AG04449 (cell line): ENCODE measurements at regions not wholly inside any gene's neighbourhood (a gene's known extent, or its start where the extent isn't known, plus 50 kb on each side); places are given as distances from the start of the nearest gene placed in this dataset.
"Not testable (repeated sequence)": the region's sequence is repeated elsewhere in the genome, so short reads cannot be mapped to it uniquely, and the experiment has no call there.

Experiments
- CTCF ChIA-PET: fragments of 350-600 bp; formaldehyde crosslinking; extraction: SDS; loops from one replicate; lab custom pipeline; 2021; ENCODE audit warnings: antibody characterized with exemption; lab: Yijun Ruan, JAX
- POLR2A ChIA-PET: fragments of 400-600, 350-600 bp; formaldehyde crosslinking; extraction: SDS; loops from one replicate; lab custom pipeline; 2020; ENCODE audit warnings: antibody characterized with exemption, inconsistent platforms; lab: Yijun Ruan, JAX
- DNase-seq: peaks from one replicate; pipeline ENCODE4 v3.0.0-alpha.2; 2010; ENCODE audit warnings: low read depth, low spot score
- H3K4me3 ChIP-seq: 2 replicates; pipeline ENCODE4 v1.5.1; 2011; ENCODE audit warnings: low read depth, mild to moderate bottlenecking, control low read depth, low read length
- TF ChIP-seq, protein P1 (sequence below): IDR thresholded peaks from one replicate; pipeline ENCODE4 v1.5.1; 2011; ENCODE audit warnings: mild to moderate bottlenecking, moderate library complexity, low read length, control low read depth, inconsistent platforms; ENCODE audit not compliant: insufficient read depth; ENCODE audit errors: missing control alignments

DNA sequence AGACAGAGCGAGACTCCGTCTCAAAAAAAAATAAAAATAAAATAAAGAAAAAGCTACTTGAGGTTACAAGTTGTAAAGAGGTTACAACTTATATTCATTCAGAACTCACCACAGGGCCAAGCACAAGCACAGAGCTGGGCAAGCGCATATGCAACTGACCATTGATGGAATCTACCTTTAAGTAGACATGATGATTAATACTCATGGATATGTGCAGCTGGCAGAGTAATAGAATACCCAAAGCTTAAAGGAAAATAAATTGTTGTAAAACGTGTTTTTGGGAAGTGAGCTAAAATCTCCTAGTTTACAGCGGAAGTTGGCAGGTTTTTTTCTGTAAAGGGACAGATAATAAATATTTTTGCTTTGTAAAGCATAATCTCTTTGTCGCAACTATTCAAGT lies 111.6 kb downstream of the TMEM168 start:
- DNase-seq = no peak
- ChIA-PET CTCF (no interaction called here), POLR2A (no interaction called here)
- TF ChIP-seq, protein P1, sequence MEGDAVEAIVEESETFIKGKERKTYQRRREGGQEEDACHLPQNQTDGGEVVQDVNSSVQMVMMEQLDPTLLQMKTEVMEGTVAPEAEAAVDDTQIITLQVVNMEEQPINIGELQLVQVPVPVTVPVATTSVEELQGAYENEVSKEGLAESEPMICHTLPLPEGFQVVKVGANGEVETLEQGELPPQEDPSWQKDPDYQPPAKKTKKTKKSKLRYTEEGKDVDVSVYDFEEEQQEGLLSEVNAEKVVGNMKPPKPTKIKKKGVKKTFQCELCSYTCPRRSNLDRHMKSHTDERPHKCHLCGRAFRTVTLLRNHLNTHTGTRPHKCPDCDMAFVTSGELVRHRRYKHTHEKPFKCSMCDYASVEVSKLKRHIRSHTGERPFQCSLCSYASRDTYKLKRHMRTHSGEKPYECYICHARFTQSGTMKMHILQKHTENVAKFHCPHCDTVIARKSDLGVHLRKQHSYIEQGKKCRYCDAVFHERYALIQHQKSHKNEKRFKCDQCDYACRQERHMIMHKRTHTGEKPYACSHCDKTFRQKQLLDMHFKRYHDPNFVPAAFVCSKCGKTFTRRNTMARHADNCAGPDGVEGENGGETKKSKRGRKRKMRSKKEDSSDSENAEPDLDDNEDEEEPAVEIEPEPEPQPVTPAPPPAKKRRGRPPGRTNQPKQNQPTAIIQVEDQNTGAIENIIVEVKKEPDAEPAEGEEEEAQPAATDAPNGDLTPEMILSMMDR = no peak
- H3K4me3 ChIP-seq = no peak overlapping the region

DNA sequence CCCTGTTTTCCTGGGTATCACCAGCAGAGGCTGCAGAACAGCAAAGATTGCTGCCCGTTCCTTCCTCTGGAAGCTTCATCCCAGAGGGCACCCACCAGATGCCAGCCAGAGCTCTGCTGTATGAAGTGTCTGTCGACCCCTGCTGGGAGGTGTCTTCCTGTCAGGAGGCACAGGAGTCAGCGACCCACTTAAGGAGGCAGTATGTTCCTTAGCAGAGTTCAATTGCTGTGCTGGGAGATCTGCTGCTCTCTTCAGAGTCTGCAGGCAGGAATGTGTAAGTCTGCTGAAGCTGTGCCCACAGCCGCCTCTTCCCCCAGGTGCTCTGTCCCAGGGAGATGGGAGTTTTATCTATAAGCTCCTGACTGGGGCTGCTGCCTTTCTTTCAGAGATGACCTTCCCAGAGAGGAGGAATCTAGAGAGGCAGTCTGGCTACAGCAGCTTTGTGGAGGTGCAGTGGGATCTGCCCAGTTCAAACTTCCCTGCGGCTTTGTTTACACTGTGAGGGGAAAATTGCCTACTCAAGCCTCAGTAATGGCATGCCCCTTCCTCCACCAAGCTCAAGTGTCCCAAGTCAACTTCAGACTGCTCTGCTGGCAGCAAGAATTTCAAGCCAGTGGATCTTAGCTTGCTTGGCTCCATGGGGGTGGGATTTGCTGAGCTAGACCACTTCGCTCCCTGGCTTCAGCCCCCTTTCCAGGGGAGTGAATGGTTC lies 100.6 kb downstream of the TMEM168 start:
- POLR2A ChIA-PET, DNase-seq, CTCF ChIA-PET: not testable (repeated sequence)

DNA sequence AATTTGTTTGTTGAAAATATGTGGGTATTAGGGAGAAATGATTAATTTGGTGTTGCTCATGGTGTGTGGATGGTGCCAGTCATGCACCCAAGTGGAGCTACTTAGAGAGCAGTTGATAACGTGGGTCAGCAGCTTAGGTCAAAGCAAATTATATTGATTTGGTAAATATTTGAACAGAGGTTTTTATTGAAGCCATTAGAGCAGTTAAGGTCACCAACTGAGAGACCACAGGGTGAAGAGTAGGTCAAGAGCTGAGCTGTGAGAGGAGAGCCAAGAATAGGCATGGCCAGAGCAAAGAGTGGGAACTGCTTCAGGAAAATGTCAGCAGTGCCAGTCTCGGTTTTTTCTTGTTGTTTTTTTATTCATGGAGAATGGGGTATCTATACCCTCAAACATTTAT lies 97.9 kb downstream of the TMEM168 start:
- no peak overlapping the region for H3K4me3 ChIP-seq
- ChIA-PET POLR2A (no interaction called here), CTCF (no interaction called here)
- TF ChIP-seq, protein P1 = no peak
- no peak for DNase-seq

More for the DNA sequence above, 100.6 kb downstream of the TMEM168 start:
- H3K4me3 ChIP-seq = not testable (repeated sequence)

DNA sequence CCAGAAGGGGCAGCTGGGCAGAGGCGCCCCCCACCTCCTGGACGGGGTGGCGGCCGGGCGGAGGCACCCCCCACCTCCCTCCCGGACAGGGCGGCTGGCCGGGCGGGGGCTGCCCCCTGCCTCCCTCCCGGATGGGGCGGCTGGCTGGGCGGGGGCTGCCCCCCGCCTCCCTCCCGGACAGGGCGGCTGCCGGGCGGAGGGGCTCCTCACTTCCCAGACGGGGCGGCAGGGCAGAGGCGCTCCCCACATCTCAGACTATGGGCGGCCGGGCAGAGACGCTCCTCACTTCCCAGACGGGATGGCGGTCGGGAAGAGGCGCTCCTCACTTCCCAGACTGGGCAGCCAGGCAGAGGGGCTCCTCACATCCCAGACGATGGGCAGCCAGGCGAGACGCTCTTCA lies 93.0 kb downstream of the TMEM168 start:
- DNase-seq, CTCF ChIA-PET, POLR2A ChIA-PET, H3K4me3 ChIP-seq: not testable (repeated sequence)

DNA sequence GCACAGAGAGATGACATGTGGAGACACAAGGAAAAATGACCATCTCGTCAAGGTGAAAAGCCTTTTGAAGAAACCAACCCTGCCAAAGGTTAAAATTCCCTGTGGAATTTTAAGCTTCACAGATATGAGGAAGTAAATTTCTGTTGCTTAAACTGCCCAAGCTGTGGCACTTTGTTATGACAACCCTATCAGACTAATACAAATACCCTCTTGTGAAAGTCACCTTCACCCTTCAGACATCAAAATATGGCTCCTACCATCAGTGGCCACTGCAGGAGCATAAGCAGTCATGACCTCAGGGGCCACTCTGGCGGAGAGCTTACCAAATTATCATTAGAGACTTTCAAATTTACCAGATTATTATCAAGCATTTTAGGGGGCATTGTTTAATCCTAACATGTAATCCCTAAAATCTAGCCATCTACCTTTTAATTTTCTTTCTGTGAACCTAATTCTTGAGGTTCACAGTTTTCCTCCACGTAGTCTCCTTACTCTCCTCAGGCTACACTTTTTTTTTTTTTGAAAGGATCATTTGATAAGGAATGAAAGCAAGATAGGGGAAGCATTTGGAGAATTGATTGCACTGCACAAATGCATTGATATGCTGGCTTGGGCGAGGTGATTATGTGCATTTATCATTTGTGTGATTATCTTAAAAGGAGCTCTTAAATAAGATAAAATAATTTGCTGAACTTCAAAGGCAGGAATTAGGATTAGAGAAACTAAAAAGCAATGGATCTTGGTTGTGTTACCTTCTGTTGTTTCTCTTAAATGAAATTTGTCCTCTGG lies 90.3 kb downstream of the TMEM168 start:
- CTCF ChIA-PET = no interaction called here
- POLR2A ChIA-PET = no interaction called here
- DNase-seq = no peak
- TF ChIP-seq, protein P1 = no peak
- no peak overlapping the region for H3K4me3 ChIP-seq

DNA sequence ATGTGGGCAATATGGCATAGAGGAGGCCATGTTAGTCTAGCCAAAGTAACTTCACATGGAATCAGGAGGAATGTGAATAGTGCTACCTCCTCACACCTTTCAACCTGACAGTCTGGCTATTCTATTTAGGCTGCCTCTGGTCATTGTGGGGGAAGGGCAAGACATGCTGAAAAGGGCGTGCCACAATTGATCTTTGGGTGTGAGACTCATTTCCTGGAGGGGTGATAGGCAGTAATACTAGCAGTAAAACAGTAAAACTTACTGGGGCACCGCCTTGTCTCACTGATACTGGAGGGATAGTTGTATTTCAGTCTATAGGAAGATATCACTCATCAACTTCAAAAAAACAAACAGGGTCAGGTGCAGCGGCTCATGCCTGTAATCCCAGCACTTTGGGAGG lies 88.7 kb downstream of the TMEM168 start:
- POLR2A ChIA-PET = no interaction called here
- H3K4me3 ChIP-seq = no peak overlapping the region
- CTCF ChIA-PET = no interaction called here
- TF ChIP-seq, protein P1 = no peak
- DNase-seq = no peak

DNA sequence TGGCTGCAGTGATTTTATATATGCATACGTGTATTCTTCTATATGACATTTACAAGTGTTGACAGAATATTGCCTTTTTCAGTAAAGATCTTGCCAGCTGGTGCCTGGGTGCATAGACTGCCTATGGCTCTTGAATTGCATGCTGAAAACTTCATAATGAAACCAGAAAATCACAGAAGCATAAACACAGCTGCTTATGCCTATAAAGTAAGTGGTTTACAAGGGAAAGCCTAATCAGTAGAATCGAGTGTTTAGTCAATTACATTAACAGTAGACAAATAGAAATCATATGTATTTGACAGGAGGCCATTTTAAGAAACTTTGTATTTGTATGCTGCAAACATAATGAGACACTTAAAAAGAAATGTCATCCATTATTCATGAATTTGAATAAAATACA lies 82.5 kb downstream of the TMEM168 start:
- no peak for DNase-seq
- TF ChIP-seq, protein P1 = no peak
- CTCF ChIA-PET = interaction anchor here (0.8 kb wide), 1 partner anchor 19 kb away, joined by 3 read pairs; no protein-coding TSS in a partner anchor

More for the DNA sequence above, 82.5 kb downstream of the TMEM168 start:
- H3K4me3 ChIP-seq = no peak overlapping the region
- POLR2A ChIA-PET = no interaction called here
